ENCODE measurements at regions not wholly inside any gene's neighbourhood (a gene's known extent, or its start where the extent isn't known, plus 50 kb on each side); places are given as distances from the start of the nearest gene placed in this dataset.

DNA sequence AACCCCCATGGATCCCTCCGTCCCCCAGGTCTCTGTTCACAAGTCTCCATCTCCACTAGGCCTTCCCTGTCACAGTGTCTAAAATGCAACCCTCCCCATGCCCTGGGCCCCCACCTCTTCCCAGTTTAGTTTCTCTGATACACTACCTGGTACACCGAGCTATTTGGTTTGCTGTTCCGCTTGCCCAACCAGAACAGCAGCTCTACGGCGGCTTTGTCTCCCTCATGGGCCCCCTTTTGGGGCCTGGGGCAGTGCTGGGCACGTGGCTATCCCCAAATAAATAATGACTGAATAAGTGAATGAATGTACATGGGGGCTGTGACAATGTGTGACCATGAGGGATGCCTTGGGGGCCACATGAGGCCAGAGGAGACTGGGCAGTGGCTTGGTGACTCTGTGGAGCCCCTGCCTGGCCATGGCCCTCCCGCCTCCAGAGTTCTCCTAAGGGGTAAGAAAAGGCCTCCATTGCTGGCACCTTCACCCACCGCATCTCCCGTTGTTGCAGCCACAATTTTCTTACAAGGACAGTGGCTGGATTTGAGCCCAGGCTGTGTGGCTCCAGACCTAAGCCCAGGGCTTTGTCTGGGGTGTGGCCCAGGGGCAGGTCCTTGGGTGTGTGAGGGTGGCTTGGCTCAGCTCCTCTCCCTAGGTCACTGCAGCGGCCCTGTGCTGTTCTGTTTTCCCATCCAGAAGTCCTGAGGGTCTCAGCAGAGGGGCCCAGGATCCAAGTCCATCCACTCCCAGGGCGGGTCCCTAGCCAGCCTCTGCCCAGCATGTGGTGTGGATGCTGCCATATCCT is 408.5 kb upstream of the SULF2 start:
- SMC1A ChIA-PET (ENCODE audit: uncharacterized antibody, unreplicated experiment): no interaction called here

More for the DNA sequence above, 408.5 kb upstream of the SULF2 start:
- Histone ChIP-seq H3K27ac (ENCODE audit: control insufficient read depth, insufficient read depth) (no peak overlapping the region), H3K36me3 (ENCODE audit: control insufficient read depth in 2 of 2, insufficient read depth in 2 of 2, low read length in 1 of 2) (no peaks in the 10 kb centered on the region), H3K27me3 (replicated peaks in 1 of 2; ENCODE audit: control insufficient read depth in 2 of 2, insufficient read depth in 2 of 2, low read length in 1 of 2) (no peaks in the 10 kb centered on the region; a peak in 1 of 4 replicates), H3K4me2 (ENCODE audit: control insufficient read depth, insufficient read depth) (no peak overlapping the region), H3K9ac (ENCODE audit: control insufficient read depth, insufficient read depth, low read length) (no peak overlapping the region), H4K20me1 (ENCODE audit: control insufficient read depth, insufficient read depth) (no peaks in the 10 kb centered on the region), H3K79me2 (ENCODE audit: control insufficient read depth, insufficient read depth, low read length) (no peaks in the 10 kb centered on the region), H3K4me1 (ENCODE audit: control insufficient read depth, insufficient read depth, low read length) (no peaks in the 10 kb centered on the region), H3K4me3 (no peak overlapping the region), H2AFZ (ENCODE audit: control insufficient read depth, low read depth, low read length) (no peak overlapping the region), H3K9me3 (replicated peaks; ENCODE audit: control insufficient read depth, insufficient read depth, low read length) (peaks cover 2% of the 10 kb centered on the region; the same call in 1 of the 3 replicates)
- RAD21 ChIA-PET (ENCODE audit: unreplicated experiment): interaction anchor here (0.6 kb wide), 1 partner anchor 11 kb away, joined by 4 read pairs; no protein-coding TSS in a partner anchor
- FAIRE-seq: no peak
- WGBS (ENCODE audit: insufficient coverage, insufficient replicate concordance, low lambda C conversion rate, missing lambda C conversion rate): 33% methylated on average over 11 of the region's 11 CpGs
- no peak for TF ChIP-seq CHD1 (IDR thresholded peaks at IDR 0.05; ENCODE audit: low read depth, low read length)
- TF ChIP-seq, protein P1, sequence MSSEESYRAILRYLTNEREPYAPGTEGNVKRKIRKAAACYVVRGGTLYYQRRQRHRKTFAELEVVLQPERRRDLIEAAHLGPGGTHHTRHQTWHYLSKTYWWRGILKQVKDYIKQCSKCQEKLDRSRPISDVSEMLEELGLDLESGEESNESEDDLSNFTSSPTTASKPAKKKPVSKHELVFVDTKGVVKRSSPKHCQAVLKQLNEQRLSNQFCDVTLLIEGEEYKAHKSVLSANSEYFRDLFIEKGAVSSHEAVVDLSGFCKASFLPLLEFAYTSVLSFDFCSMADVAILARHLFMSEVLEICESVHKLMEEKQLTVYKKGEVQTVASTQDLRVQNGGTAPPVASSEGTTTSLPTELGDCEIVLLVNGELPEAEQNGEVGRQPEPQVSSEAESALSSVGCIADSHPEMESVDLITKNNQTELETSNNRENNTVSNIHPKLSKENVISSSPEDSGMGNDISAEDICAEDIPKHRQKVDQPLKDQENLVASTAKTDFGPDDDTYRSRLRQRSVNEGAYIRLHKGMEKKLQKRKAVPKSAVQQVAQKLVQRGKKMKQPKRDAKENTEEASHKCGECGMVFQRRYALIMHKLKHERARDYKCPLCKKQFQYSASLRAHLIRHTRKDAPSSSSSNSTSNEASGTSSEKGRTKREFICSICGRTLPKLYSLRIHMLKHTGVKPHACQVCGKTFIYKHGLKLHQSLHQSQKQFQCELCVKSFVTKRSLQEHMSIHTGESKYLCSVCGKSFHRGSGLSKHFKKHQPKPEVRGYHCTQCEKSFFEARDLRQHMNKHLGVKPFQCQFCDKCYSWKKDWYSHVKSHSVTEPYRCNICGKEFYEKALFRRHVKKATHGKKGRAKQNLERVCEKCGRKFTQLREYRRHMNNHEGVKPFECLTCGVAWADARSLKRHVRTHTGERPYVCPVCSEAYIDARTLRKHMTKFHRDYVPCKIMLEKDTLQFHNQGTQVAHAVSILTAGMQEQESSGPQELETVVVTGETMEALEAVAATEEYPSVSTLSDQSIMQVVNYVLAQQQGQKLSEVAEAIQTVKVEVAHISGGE (CRISPR knock-in tag; IDR thresholded peaks at IDR 0.05): no peak
- no peak for TF ChIP-seq HDAC2 (IDR thresholded peaks at IDR 0.05)
- TF ChIP-seq, protein P2, sequence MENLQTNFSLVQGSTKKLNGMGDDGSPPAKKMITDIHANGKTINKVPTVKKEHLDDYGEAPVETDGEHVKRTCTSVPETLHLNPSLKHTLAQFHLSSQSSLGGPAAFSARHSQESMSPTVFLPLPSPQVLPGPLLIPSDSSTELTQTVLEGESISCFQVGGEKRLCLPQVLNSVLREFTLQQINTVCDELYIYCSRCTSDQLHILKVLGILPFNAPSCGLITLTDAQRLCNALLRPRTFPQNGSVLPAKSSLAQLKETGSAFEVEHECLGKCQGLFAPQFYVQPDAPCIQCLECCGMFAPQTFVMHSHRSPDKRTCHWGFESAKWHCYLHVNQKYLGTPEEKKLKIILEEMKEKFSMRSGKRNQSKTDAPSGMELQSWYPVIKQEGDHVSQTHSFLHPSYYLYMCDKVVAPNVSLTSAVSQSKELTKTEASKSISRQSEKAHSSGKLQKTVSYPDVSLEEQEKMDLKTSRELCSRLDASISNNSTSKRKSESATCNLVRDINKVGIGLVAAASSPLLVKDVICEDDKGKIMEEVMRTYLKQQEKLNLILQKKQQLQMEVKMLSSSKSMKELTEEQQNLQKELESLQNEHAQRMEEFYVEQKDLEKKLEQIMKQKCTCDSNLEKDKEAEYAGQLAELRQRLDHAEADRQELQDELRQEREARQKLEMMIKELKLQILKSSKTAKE (IDR thresholded peaks at IDR 0.05; ENCODE audit: low read depth, poor library complexity, severe bottlenecking): no peak
- TF ChIP-seq, protein P3, sequence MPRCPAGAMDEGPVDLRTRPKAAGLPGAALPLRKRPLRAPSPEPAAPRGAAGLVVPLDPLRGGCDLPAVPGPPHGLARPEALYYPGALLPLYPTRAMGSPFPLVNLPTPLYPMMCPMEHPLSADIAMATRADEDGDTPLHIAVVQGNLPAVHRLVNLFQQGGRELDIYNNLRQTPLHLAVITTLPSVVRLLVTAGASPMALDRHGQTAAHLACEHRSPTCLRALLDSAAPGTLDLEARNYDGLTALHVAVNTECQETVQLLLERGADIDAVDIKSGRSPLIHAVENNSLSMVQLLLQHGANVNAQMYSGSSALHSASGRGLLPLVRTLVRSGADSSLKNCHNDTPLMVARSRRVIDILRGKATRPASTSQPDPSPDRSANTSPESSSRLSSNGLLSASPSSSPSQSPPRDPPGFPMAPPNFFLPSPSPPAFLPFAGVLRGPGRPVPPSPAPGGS (IDR thresholded peaks at IDR 0.05; ENCODE audit: borderline replicate concordance, insufficient read depth, low read depth, low read length, poor library complexity, severe bottlenecking): no peak
- no peak for TF ChIP-seq ZNF207 (IDR thresholded peaks at IDR 0.05; ENCODE audit: borderline replicate concordance)
- no peak for TF ChIP-seq ZNF274 (IDR thresholded peaks at IDR 0.05; ENCODE audit: insufficient read depth, insufficient read length)
- TF ChIP-seq SUPT20H (IDR thresholded peaks at IDR 0.05; ENCODE audit: borderline replicate concordance, control insufficient read depth, low read depth, low read length): no peak
- TF ChIP-seq BMI1 (IDR thresholded peaks at IDR 0.05; ENCODE audit: borderline replicate concordance): no peak
- no peak for TF ChIP-seq ATF7 (IDR thresholded peaks at IDR 0.05; ENCODE audit: low read depth)
- no peak for TF ChIP-seq BHLHE40 (IDR thresholded peaks at IDR 0.05; ENCODE audit: borderline replicate concordance in 1 of 2, low read depth in 2 of 2, low read length in 1 of 2)
- no peak for TF ChIP-seq HCFC1 (IDR thresholded peaks at IDR 0.05; ENCODE audit: low read length)
- intact Hi-C loops (cut with micrococcal nuclease; ENCODE audit: unreplicated experiment): no loop called here
- BruUV-seq (replicated peaks): no TSS peak
- POLR2A ChIA-PET: no interaction called here
- DNase-seq (ENCODE audit: low read depth, low spot score): no peak
- ATAC-seq: no peak
- in situ Hi-C loops (cut with MboI): no loop called here
- CTCF ChIA-PET: no interaction called here
